HG03280 (cell line): ENCODE measurements at regions not wholly inside any gene's neighbourhood (a gene's known extent, or its start where the extent isn't known, plus 50 kb on each side); places are given as distances from the start of the nearest gene placed in this dataset.
"Not testable (repeated sequence)": the region's sequence is repeated elsewhere in the genome, so short reads cannot be mapped to it uniquely, and the experiment has no call there.

Source experiments
- ATAC-seq: cut with Tn5 transposase; IDR thresholded peaks from one replicate; pipeline ENCODE4 v1.9.1; 2021; ENCODE audit warnings: mild to moderate bottlenecking, moderate library complexity; ENCODE audit not compliant: unreplicated experiment

DNA sequence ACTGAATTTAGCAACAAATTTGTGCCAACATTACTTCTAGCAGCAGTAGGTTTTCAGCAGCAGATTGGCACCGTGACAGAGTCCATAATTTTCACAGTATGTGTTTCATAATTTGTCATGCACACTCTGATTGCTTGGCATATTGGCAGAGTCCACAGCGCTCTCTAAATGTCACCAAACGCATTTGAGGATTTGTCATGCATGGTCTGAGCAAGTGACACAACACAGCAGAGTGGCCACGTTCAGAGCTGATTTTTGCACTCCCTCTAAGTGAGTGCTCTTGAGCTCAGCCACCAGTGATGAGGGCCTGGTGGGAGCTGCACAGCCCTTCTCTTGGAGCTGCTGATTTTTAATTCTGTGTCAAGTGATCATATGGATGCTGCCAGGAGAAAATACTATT lies 1270.8 kb downstream of the ROBO1 start:
- ATAC-seq = no peak

DNA sequence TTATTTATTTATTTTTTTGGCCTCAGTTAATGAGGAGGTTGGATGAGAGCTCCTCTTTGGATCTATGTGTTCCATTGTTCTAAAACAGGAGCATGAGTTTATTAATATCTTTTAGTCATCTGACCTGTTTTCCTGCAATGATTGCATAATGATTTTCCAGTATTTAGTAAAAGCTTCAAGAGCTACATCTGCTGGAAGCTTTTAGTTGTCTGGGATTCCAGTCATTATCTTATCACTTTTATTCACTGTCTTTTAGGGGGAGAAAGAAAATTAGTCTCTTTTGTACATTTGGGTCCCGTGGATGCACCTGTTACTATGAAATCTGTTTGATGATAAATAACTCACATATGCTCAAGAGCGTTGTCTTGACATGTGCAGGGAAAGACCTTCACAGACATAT lies 1270.0 kb downstream of the ROBO1 start:
- no peak for ATAC-seq

DNA sequence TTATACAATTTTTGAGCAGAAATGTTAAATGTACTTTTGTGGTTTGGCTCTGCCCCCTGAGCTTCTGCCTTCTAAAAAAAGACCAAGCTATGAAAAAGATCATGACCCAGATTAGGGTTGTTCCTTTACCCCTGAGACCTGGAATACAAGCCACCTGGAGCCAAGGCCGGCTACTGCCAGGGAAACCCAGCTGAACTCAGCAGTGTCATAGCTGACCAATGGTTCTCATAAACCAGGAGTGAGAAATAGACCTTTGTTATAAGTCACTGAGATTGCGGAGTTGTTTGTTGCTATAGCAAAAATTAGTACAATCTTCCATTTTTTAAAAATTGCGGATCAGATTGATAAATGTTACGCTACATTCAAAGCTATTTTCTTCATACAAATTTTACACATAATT lies 1261.7 kb downstream of the ROBO1 start:
- no peak for ATAC-seq

DNA sequence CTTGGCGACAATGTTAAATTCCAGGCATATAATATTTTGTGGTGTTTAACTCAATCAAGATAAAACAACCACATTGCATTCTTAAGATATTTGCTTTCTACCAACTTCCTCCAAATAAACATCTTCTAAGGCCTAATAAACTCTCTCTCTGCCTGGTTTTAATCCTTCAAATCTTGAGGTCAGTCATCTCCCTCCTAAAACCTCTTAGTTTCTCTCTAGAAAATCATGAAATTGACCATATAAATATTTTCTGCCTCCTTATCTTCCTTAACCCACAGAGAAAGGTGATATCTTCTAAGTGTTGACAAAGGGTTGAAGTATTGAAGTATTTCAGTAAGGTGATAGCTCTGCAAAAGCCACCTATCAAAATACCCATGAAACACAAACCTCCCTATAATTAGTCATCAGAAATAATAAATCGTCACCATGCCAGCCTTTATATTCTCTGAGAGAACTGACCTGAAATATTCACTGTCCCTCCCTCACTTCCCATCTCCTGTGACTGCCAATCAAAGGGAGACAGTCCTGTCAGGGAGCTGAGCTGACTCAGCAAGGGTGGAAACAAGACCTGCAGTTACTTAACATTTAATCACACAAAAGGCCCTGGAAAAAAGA lies 1261.1 kb downstream of the ROBO1 start:
- ATAC-seq = no peak

DNA sequence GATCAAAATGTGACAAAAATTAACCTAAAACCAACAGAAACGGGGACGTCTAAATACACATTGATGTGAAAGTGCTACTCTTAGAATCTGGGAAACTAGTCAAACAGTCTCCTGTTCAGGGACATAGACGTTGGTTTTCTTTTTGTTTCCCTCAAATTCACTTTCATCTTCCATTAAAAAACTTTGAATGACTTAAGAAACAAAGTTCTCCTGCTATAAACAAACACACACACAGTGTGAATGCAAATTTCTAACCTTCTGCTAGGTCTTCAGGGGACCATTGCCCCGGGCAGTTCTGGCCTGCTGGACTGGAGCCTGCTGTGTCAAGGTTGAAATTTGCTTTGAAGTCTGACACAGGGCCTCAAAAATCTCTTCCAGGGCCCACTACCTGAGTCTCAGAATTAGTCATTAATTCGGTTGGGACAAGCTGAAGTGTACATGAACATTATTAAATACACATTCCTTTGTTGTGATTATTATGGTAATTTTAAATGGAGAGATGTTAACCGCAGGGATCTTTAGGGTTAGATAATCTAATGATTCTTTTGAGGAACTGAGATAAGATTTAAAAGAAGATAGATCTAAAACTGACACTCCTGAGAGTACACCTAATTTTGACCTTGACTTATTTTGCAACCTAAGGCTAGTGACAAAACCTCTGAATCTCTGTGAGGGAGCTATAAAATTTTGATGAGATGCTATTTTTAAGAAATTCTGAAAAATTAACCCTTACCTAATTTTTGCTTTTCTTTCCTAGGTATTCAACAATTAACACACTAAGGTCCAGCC lies 1260.4 kb downstream of the ROBO1 start:
- ATAC-seq = no peak

DNA sequence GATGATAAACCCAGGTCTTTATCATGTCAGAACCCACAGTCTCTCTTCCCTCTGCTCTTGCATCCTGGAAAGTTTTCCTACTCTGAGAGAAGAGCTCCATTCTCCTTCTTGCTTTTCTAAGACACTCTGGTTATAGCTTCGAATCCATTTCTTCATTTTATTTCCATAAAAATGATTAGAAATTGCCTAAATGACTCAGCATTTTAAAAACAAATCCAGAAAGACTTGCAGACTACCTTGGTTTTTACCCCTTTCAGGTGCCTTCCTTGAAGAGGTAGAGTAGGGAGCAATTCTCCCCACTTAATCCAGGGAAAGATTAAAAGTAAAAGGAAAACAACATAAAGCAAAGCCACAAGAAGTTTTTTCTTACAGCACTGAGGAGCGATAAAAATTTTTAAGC lies 1256.0 kb downstream of the ROBO1 start:
- ATAC-seq = no peak

DNA sequence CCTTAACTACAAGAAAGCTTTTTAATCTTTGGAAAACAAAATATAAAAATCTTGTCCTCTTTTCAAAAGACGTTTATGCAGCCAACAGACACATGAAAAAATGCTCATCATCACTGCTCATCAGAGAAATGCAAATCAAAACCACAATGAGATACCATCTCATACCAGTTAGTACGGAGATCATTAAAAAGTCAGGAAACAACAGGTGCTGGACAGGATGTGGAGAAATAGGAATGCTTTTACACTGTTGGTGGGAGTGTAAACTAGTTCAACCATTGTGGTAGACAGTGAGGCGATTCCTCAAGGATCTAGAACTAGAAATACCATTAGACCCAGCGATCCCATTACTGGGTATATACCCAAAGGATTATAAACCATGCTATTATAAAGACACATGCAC lies 1255.0 kb downstream of the ROBO1 start:
- not testable (repeated sequence) for ATAC-seq

DNA sequence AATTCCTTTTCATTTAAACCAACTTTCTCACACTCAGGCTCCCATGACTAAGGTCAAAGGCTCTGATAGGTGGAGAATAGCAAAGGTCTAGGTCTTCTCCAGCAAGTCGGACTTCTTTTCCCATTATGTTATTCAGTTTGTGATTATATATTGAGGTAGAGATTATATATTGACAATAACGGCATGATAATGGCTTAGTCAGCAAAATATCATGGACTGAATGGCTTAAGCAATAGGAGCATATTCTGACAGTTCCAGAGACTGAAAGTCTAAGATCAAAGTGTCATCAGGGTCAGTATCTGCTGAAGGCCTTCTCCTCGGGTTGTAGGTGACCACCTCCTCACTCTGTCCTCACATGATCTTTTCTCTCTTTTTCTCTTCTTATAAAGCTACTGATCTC lies 1251.4 kb downstream of the ROBO1 start:
- no peak for ATAC-seq

DNA sequence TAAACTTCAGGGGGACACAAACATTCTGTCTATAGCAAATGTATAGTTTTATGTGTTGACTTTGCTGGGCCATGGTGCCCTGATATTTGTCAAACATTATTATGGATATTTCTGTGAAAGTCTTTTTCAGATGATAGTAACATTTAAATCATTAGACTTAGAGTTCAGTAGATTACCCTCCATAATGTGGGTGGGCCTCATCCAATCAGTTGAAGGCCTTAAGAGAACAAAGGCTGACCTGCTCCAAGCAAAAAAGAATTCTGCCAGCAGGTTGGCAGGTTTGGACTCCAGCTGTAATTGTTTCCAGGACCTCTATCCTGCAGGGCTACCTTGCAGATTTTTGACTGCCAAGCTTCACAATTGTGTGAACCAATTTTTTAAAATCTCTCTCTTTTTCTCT lies 1250.9 kb downstream of the ROBO1 start:
- ATAC-seq = no peak

DNA sequence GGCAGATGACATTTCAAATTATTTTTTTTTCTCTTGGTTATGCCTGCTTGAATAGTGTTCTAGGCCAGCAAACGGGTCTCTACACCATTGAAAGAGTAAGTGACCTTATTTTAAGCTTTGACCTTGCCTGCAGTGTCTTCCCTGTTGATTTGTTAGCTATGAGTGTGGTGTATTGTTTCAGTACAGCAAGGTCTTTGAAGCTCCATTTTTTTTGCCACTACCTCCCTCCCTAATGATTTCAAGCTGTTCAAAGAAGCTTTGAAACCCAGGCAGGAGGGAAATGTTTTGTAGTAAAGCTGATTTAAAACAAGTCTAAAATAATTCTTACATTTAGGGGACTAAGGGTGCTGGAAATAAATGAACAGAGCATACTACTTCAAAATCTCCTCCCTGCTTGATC lies 1249.8 kb downstream of the ROBO1 start:
- ATAC-seq = no peak

DNA sequence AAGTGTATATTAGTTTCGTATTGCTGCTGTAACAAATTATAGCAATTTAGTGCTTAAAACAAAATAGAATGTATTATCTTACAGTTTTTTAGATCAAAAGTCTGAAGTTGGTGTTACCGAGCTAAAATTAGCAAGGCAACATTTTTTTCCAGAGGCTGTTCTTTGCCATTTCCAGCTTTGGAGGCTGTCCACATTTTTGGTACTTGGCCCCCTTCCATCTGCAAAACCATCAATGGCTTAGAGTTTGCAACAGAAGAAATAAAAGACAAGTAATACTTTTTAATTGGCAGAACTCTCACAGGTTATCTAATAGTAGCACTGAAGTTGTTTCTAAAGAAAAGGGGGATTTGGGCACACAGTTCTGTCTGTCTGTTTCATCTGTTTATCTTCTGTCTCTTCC lies 1248.5 kb downstream of the ROBO1 start:
- no peak for ATAC-seq

DNA sequence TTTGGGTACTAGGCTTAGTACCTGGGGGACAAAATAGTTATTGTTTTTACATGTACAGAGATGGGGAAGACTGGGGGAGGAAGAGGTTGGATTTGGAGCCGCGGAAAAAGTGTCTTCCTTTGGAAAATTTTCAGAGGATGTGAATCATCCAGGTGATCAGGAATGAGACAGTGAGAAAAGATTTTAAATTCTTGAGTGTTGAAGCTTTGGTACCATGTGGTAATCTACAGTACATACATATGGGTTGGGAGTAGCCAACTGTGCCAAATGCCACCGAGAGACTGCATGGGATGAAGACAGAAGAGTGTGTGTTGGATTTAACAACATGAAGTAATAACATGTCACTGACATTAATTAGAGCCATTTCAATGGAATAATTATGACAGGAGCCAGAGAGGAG lies 1238.2 kb downstream of the ROBO1 start:
- no peak for ATAC-seq

DNA sequence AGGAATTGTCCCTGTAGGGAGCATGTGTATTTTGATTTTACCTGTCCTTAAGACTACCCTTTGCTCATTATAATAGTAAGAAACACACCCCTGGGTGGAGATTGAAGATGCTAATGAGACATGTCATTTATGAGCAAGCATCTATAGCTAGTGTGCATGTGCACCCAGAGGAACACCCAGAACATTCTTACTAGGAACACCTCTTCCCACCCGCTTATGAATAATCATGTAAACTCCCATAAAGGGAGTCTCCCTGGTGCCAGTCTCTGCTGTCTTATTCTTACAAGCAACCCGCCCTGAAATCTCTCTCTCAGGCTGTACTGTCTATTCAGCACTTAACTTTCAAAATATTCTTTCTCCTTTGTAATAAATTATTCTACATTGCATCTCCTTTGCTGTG lies 1227.3 kb downstream of the ROBO1 start:
- no peak for ATAC-seq

DNA sequence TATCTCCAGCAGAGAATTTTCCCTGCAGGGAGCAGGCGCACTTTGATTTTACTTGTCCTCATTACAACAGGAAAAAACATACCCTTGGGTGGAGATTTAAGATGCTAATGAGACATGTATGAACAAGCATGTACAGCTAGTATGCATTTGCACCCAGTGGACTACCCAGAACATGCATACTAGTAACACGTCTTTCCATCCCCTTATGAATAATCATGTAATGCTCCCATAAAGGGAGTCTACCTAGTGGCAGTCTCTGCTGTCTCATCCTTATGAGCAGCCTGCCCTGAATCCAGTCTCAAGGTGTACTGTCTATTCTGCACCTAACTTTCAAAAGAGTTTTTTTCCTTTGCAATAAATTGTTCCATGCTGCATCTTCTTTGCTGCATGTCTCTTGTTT lies 1222.0 kb downstream of the ROBO1 start:
- no peak for ATAC-seq
